ENCODE measurements at regions not wholly inside any gene's neighbourhood (a gene's known extent, or its start where the extent isn't known, plus 50 kb on each side); places are given as distances from the start of the nearest gene placed in this dataset.

DNA sequence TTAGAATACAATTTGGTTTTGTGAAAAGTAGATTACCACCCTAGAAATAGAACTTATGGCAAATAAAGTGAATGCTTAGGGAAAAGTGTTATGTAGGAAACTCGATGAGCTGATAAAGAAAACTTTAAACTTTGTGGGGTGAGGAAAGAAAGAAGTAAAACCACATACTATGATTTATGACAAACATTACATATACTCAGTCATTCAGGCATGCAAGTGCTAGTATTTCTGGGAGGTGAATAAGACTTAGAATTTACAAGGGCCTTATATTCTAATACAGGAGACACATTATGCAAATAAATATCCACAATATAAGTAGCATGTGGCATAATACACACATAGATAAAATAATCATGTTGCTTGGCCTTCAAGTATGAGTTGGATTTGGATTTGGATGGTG is 618.1 kb downstream of the XIRP2 start:
- Mint-ChIP-seq H3K36me3 (no peaks in the 10 kb centered on the region), H3K4me1 (no peaks in the 10 kb centered on the region), H3K27ac (no peak overlapping the region), H3K27me3 (no peaks in the 10 kb centered on the region), H3K4me3 (no peak overlapping the region), H3K9me3 (no peaks in the 10 kb centered on the region)
- CTCF ChIA-PET: no interaction called here
- no peak for DNase-seq

DNA sequence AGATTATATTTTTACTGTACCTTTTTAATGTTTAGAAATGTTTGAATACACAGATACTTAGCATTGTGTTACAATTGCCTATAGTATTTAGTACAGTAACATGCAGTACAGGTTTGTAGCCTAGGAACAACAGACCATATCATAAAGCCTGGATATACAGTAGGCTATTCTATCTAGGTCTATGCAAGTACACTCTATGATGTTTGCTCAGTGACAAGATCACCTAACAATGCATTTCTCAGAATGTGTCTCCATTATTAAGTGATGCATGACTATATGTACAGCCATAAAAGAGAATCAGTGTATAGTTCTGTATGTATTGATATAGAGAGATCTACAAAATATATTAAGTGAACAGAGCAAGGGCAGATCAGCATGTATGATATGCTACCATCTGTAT is 616.4 kb downstream of the XIRP2 start:
- DNase-seq: no peak
- Mint-ChIP-seq H3K27me3 (no peaks in the 10 kb centered on the region), H3K36me3 (no peaks in the 10 kb centered on the region), H3K4me1 (no peaks in the 10 kb centered on the region), H3K4me3 (no peak overlapping the region), H3K27ac (no peak overlapping the region), H3K9me3 (no peaks in the 10 kb centered on the region)
- CTCF ChIA-PET: no interaction called here

DNA sequence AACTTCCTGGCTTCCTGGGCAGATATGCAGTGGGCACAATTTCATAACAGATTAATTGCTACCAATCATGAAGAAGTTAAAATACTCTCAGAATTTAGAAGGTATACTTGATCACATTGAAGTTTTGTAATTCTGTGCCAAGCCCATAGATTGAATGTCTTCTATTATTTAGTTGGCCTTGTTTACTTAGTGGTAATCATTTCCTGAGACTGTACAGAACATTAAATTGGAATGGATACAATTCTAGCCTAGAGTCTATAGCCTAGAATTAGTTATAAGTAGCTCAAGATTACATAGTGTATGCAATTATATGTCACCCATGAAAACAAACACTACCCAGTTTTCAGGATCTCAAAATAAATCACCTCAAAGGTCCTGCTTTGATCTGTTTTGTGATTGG is 615.8 kb downstream of the XIRP2 start:
- no peaks in the 10 kb centered on the region for H3K9me3 Mint-ChIP-seq
- CTCF ChIA-PET: no interaction called here

DNA sequence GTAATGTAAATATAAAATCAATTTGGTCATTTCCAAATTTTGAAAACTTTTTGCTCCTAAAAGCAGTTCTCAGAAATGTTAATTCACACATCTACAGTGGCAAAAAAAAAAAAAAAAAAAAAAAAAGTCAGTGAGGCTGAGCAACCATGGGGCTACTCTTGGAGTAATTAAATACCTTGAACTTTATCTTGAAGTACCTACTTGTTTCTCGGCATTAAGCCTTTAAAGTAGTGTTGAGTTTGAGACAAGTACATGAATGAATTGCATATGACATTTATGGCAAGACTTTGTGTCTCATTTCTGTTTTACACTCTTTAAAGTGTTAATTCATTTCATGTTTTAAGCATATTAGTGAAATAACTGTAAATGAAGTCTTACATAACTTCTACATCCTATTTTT is 613.3 kb downstream of the XIRP2 start:
- no peak for DNase-seq
- no peaks in the 10 kb centered on the region for H3K4me1 Mint-ChIP-seq
- H3K9me3 Mint-ChIP-seq: no peaks in the 10 kb centered on the region
- CTCF ChIA-PET: no interaction called here
- H3K27me3 Mint-ChIP-seq: no peaks in the 10 kb centered on the region
- no peak overlapping the region for H3K27ac Mint-ChIP-seq
- no peak overlapping the region for H3K4me3 Mint-ChIP-seq
- no peaks in the 10 kb centered on the region for H3K36me3 Mint-ChIP-seq

More for the DNA sequence above, 615.8 kb downstream of the XIRP2 start:
- Mint-ChIP-seq H3K4me3 (no peak overlapping the region), H3K4me1 (no peaks in the 10 kb centered on the region), H3K36me3 (no peaks in the 10 kb centered on the region), H3K27ac (no peak overlapping the region), H3K27me3 (no peaks in the 10 kb centered on the region)
- no peak for DNase-seq

DNA sequence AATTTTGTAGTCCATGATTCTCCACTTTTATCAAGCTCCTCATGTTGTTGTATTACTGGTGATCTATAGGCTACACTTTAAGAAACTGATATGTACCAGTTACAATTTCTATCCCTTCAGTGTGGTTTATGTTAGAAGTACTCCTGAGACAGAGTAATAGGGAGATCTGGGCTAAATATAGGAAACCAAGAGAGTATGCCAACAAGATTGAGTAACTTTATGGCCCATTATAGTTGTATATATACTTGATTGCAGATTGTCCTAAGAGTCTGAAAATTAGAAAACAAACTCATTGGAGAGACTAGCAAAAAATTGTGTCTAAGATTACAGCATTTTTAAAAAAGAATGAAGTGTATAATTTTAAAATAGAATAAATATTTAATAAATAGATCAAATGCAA is 605.6 kb downstream of the XIRP2 start:
- Mint-ChIP-seq H3K36me3 (no peaks in the 10 kb centered on the region), H3K4me1 (no peaks in the 10 kb centered on the region), H3K4me3 (no peak overlapping the region), H3K9me3 (no peaks in the 10 kb centered on the region), H3K27me3 (no peaks in the 10 kb centered on the region), H3K27ac (no peak overlapping the region)
- no peak for DNase-seq
- CTCF ChIA-PET: no interaction called here

DNA sequence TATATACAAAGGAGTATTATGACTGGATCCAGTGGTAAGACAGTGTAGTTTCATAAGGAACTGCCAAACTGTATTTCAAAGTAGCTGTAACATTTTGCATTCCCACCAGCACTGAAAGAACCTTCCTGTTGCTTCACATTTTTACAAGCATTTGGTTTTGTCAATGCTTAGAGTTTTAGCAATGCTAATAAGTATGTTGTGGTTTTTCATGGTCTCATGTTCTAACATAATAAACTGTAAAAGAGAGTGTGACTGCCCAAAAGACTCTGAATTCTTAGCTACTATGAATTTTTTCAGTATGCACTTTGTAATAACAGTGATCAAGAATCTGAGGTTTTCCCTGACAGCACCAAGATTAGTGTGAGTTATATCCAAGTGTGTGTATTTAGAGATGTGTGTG is 604.2 kb downstream of the XIRP2 start:
- H3K9me3 Mint-ChIP-seq: no peaks in the 10 kb centered on the region
- no peaks in the 10 kb centered on the region for H3K4me1 Mint-ChIP-seq
- no peaks in the 10 kb centered on the region for H3K36me3 Mint-ChIP-seq
- H3K27ac Mint-ChIP-seq: no peak overlapping the region
- H3K27me3 Mint-ChIP-seq: no peaks in the 10 kb centered on the region
- CTCF ChIA-PET: interaction anchor here (1.3 kb wide), 1 partner anchor 11 kb away, joined by 3 read pairs; no protein-coding TSS in a partner anchor
- H3K4me3 Mint-ChIP-seq: no peak overlapping the region
- DNase-seq: no peak

DNA sequence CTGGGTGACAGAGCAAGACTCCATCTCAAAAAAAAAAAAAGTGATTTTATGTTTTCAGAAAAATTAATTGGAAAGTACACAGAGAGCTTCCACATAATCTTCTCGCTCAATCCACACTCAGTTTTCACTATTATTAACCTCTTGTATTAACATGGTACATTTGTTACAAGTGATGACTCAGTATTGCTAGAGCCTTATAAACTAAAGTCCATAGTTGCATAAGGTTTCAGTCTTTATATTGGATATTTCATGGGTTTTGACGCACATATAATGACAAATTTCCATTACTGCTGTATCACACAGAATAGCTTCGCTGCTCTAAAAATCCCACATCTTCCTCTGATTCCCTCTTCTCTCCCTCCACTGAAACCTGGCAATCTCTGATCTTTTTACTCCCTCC is 603.5 kb downstream of the XIRP2 start:
- H3K36me3 Mint-ChIP-seq: no peaks in the 10 kb centered on the region
- no peaks in the 10 kb centered on the region for H3K4me1 Mint-ChIP-seq
- no peak overlapping the region for H3K4me3 Mint-ChIP-seq
- no peaks in the 10 kb centered on the region for H3K27me3 Mint-ChIP-seq
- DNase-seq: no peak
- H3K27ac Mint-ChIP-seq: no peak overlapping the region
- CTCF ChIA-PET: no interaction called here
- H3K9me3 Mint-ChIP-seq: no peaks in the 10 kb centered on the region

DNA sequence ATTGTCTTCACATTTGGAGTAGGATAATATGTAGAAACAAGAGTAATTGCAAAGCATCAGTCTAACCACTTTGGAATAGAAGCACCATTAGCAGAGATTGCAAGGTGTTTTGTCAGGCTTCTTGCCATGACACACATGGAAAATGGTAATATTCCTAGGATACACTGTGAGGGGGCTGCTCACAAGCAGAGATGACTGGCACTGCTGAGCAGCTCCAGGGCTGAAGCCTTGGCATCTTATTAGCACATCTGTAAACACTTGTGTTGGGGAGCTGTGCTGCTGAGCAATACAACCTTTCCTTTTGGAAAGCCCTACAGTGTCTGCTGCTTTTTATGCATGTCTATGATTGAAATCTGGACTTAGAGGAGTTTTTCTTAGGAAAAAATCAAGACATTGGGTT is 602.2 kb downstream of the XIRP2 start:
- Mint-ChIP-seq H3K27ac (no peak overlapping the region), H3K4me1 (no peaks in the 10 kb centered on the region), H3K9me3 (no peaks in the 10 kb centered on the region), H3K4me3 (no peak overlapping the region), H3K36me3 (no peaks in the 10 kb centered on the region), H3K27me3 (no peaks in the 10 kb centered on the region)
- DNase-seq: no peak
- CTCF ChIA-PET: no interaction called here

DNA sequence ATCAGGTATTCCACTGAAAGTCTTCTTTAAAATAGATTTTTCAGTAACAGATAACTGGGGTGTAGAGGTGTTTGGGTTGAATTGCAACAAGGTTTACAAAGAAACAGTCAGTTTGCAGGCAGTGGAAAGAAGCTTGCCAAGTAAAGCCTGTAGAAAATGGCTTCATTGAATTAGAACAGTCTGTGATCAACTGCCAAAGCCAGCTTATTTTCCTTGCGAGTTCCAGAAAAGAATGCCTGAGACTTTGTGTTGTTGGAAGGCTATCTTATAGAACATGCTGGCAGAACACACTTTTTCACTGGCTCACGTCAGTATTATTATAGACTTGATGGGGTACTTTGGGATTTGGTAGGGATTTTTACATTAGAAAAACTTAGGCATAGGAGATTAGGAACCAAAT is 601.0 kb downstream of the XIRP2 start:
- Mint-ChIP-seq H3K27ac (no peak overlapping the region), H3K9me3 (no peaks in the 10 kb centered on the region), H3K4me1 (no peaks in the 10 kb centered on the region), H3K27me3 (no peaks in the 10 kb centered on the region), H3K36me3 (no peaks in the 10 kb centered on the region), H3K4me3 (no peak overlapping the region)
- CTCF ChIA-PET: no interaction called here
- DNase-seq: no peak

DNA sequence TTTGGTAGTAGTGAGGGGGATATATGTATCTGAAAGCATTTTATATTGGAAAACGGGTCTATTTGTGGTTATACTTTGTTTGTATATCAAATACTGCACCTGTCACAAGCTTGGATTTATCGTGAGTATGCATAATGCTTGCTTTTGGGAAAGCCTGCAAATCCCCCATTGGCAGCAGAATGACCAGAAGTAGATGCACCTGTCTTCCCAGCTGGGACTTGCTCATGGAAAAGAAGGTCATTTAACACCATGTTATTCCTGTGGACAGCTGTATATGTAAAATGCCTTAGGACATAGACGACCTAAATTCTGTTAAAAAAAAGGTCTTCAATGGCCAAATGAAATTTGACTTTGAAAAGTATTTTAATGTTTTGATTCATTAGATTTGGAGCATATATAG is 599.4 kb downstream of the XIRP2 start:
- no peak overlapping the region for H3K4me3 Mint-ChIP-seq
- no peak for DNase-seq
- no peaks in the 10 kb centered on the region for H3K9me3 Mint-ChIP-seq
- CTCF ChIA-PET: no interaction called here
- no peaks in the 10 kb centered on the region for H3K4me1 Mint-ChIP-seq
- H3K27ac Mint-ChIP-seq: no peak overlapping the region
- no peaks in the 10 kb centered on the region for H3K36me3 Mint-ChIP-seq
- no peaks in the 10 kb centered on the region for H3K27me3 Mint-ChIP-seq

DNA sequence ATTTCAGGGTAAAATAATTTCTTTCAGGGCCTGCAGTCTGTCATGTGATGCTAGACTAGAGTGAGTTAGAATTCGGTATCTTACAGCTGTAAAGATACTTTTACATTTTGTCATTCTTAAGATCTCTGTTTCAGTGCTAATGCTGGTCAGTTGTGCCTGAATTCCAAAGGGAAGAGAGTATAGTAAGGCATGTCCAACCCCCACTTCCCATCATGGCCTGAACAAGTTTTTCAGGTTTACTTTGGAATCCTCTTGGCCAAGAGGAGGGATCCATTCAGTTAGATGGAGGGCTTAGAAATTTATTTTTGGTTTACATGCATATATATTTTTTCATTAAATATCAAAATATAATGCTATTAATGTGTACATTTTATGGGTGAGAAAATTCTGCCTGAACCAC is 596.6 kb downstream of the XIRP2 start:
- Mint-ChIP-seq H3K4me1 (no peaks in the 10 kb centered on the region), H3K27ac (no peak overlapping the region), H3K9me3 (no peaks in the 10 kb centered on the region), H3K27me3 (no peaks in the 10 kb centered on the region), H3K4me3 (no peak overlapping the region), H3K36me3 (no peaks in the 10 kb centered on the region)
- CTCF ChIA-PET: no interaction called here
- DNase-seq: no peak

DNA sequence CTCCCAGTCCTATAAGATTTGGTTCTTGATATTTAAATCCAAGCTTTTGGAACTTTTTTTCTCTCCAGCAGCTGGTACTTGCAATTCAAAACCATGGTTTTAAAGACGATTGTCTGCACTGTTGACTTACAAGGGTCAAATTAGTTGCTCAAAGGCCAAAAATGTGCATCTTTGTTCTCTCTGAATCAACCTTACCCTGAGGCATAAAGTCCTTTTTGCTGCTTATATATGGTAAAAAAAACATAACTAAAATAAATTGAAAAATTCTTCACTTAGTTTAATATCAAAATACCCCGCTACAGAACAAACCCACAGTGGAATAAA is 592.7 kb downstream of the XIRP2 start:
- CTCF ChIA-PET: no interaction called here
- no peak overlapping the region for H3K4me3 Mint-ChIP-seq
- H3K9me3 Mint-ChIP-seq: no peaks in the 10 kb centered on the region
- no peak for DNase-seq
- no peaks in the 10 kb centered on the region for H3K27me3 Mint-ChIP-seq
- no peaks in the 10 kb centered on the region for H3K36me3 Mint-ChIP-seq
- H3K4me1 Mint-ChIP-seq: no peaks in the 10 kb centered on the region
- no peak overlapping the region for H3K27ac Mint-ChIP-seq

DNA sequence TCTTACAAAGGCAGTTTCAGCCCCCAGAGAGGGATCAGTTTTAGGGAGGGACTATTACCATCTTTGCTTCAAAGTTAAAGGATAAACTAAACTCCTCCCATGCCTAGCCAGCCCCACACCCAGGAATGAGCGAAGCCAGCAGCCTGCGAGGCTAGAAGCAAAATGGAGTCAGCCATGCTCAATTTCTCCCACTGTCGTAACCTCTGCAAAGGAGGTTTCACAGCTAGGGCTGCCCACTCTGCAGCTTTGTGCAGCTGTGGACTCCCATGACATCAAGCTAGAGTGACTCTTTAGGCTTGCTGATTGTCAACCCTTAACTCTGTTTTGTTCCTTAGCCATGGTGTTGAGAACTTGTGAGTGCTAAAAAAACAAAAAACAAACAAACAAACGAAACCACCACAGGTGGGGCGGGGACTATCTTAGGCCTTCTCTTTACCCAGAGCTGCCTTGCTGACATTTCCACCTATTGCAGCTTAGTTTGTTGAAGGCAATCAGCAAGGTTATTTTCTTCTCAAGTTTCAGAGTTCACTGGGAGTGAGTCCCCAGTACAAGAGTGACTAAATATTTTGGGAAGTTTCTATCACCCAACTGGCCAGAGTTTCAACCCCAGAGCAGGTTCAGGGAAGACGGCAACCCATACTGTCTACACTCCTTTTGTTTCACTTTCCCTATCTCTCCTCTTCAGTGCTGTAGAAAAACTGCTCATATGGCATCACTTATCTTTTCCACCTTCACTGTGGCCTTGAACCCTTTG is 592.1 kb downstream of the XIRP2 start:
- Mint-ChIP-seq H3K27ac (no peak overlapping the region), H3K36me3 (no peaks in the 10 kb centered on the region), H3K4me1 (no peaks in the 10 kb centered on the region), H3K9me3 (no peaks in the 10 kb centered on the region), H3K4me3 (no peak overlapping the region), H3K27me3 (no peaks in the 10 kb centered on the region)
- CTCF ChIA-PET: no interaction called here
- no peak for DNase-seq

DNA sequence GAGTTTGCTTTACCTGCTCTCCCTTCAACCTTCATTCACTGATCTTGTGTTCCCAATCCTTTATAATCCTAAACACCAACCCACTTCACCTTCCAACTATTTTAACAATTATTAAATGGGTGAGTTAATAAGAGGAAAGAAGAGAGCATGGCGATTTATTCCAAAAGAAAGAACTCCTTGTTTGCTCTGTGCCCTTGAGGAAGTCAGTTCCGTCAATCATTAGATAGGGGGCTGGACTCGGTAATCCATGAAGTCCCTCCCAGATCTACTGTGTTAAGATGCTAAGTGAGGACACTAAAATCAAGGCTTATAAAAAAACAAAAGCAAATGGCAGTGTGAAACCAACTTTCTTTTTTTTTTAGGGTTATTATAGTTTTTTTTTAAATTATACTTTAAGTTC is 589.9 kb downstream of the XIRP2 start:
- Mint-ChIP-seq H3K9me3 (no peaks in the 10 kb centered on the region), H3K27ac (no peak overlapping the region)
- CTCF ChIA-PET: interaction anchor here (1.3 kb wide), 1 partner anchor 939 kb away, joined by 5 read pairs; no protein-coding TSS in a partner anchor

DNA sequence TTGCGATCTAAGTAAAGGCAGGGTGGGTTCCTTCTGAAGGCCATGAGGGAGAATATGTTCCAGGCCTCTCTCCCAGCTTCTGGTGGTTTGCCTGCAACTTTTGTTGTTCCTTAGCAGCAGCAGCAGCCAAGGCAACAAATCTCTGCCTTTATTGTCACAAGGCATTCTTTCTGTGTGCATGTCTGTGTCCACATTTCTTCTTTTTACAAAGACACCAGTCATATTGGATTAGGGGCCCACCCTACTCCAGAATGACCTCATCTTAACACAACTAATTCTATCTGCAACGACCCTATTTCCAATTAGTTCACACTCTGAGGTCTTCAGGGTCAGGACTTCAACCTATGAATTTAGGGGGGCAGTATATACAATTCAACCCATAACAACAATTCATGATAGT is 587.5 kb downstream of the XIRP2 start:
- Mint-ChIP-seq H3K4me1 (no peaks in the 10 kb centered on the region), H3K27me3 (no peaks in the 10 kb centered on the region), H3K36me3 (no peaks in the 10 kb centered on the region), H3K4me3 (no peak overlapping the region), H3K27ac (no peak overlapping the region), H3K9me3 (no peaks in the 10 kb centered on the region)
- DNase-seq: no peak
- CTCF ChIA-PET: no interaction called here

More for the DNA sequence above, 589.9 kb downstream of the XIRP2 start:
- DNase-seq: no peak
- H3K4me3 Mint-ChIP-seq: no peak overlapping the region
- H3K4me1 Mint-ChIP-seq: no peaks in the 10 kb centered on the region
- H3K36me3 Mint-ChIP-seq: no peaks in the 10 kb centered on the region
- no peaks in the 10 kb centered on the region for H3K27me3 Mint-ChIP-seq

DNA sequence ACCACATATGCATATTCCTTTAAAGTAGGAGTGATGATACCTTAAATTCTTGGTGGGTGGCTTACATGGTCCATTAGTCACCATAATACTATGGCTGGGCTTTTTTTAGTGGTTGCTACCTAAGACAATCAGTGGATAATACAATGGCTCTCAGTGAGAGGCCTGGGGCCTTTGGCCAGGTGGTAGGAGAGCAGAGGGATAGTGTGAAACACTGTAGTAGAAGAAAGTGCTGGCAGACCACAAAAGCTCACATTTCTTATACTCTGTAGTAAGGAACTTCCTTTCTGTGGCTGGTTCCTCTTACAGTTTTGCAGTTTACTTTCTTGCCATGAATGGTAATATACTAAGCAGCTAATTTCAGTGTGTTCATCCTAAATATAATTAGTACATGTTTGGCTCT is 583.5 kb downstream of the XIRP2 start:
- DNase-seq: no peak
- no peaks in the 10 kb centered on the region for H3K9me3 Mint-ChIP-seq
- no peak overlapping the region for H3K4me3 Mint-ChIP-seq
- no peak overlapping the region for H3K27ac Mint-ChIP-seq
- CTCF ChIA-PET: no interaction called here
- no peaks in the 10 kb centered on the region for H3K4me1 Mint-ChIP-seq
- H3K36me3 Mint-ChIP-seq: no peaks in the 10 kb centered on the region
- H3K27me3 Mint-ChIP-seq: no peaks in the 10 kb centered on the region
